ENCODE measurements at regions not wholly inside any gene's neighbourhood (a gene's known extent, or its start where the extent isn't known, plus 50 kb on each side); places are given as distances from the start of the nearest gene placed in this dataset.

- TF ChIP-seq CTCF (IDR thresholded peaks at IDR 0.05) (no peak), POLR2A (IDR thresholded peaks at IDR 0.05) (no peak)
Observed at GRCh38 chr2:66202586-66202985, 232.3 kb upstream of the MEIS1 start.
